Uterus (tissue), 2 donors: ENCODE measurements at regions not wholly inside any gene's neighbourhood (a gene's known extent, or its start where the extent isn't known, plus 50 kb on each side); places are given as distances from the start of the nearest gene placed in this dataset.

Source experiments
- CTCF ChIP-seq, 4 experiments: fragments of 200-600 bp in 2 of 4; fragments of 450-650 bp in 2 of 4; sonication (generic) in 2 of 4; IDR thresholded peaks; one replicate each; pipeline ENCODE4 v1.5.1; 2016 to 2019; ENCODE audit warnings: antibody characterized with exemption in 4 of 4, mild to moderate bottlenecking in 2 of 4, moderate library complexity in 1 of 4
- POLR2A ChIP-seq, 2 donors: fragments of 450-650 bp; IDR thresholded peaks; one replicate each; pipeline ENCODE4 v1.6.1; 2016; ENCODE audit warnings: antibody characterized with exemption in 2 of 2, mild to moderate bottlenecking in 1 of 2, moderate library complexity in 1 of 2

- TF ChIP-seq CTCF (IDR thresholded peaks at IDR 0.05) (no peak), POLR2A (IDR thresholded peaks at IDR 0.05) (no peak)
Measured at GRCh38 chr13:64672751-64673150, 2557.4 kb downstream of the PCDH9 start.
